Fibroblast of lung (primary cell): ENCODE measurements at regions not wholly inside any gene's neighbourhood (a gene's known extent, or its start where the extent isn't known, plus 50 kb on each side); places are given as distances from the start of the nearest gene placed in this dataset.
A peak's percentile ranks its signal among the peaks of the same experiment; 100 is the strongest.

Source experiments
- DNase-seq, 2 donors: peaks; one replicate each; pipeline versions ENCODE4 v3.0.0 to v3.0.0-alpha.2; 2010; ENCODE audit warnings: low read depth in 2 of 2
- H2AFZ ChIP-seq: 2 replicates; pipeline ENCODE4 v1.5.1; 2012; ENCODE audit warnings: low read length, control low read depth, inconsistent platforms
- H3K27ac ChIP-seq: 2 replicates; pipeline ENCODE4 v1.5.1; 2011; ENCODE audit warnings: low read length, control low read depth; ENCODE audit not compliant: insufficient read depth
- H3K27me3 ChIP-seq: 2 replicates; pipeline ENCODE4 v1.5.1; 2011; ENCODE audit warnings: mild to moderate bottlenecking, low read length; ENCODE audit not compliant: control insufficient read depth, insufficient read depth
- H3K36me3 ChIP-seq: 2 replicates; pipeline ENCODE4 v1.5.1; 2011; ENCODE audit warnings: low read length; ENCODE audit not compliant: control insufficient read depth, insufficient read depth
- H3K4me1 ChIP-seq: 2 replicates; pipeline ENCODE4 v1.5.1; 2011; ENCODE audit warnings: low read length; ENCODE audit not compliant: control insufficient read depth, insufficient read depth; ENCODE audit errors: extremely low read depth
- H3K4me2 ChIP-seq: 2 replicates; pipeline ENCODE4 v1.5.1; 2011; ENCODE audit warnings: low read length, control low read depth; ENCODE audit not compliant: insufficient read depth; ENCODE audit errors: extremely low read depth
- H3K4me3 ChIP-seq, 4 experiments: fragments of 200-600 bp in 1 of 4; sonication (generic) in 1 of 4; replicated peaks in 1 of 4; 2 replicates each; pipeline ENCODE4 v1.5.1; 2011 to 2016; ENCODE audit warnings: low read length in 4 of 4, low read depth in 3 of 4, mild to moderate bottlenecking in 3 of 4, control low read depth in 2 of 4, inconsistent platforms in 1 of 4, mixed read lengths in 1 of 4; ENCODE audit not compliant: insufficient read depth in 1 of 4; ENCODE audit errors: control extremely low read depth in 1 of 4
- H3K79me2 ChIP-seq: 2 replicates; pipeline ENCODE4 v1.5.1; 2012; ENCODE audit warnings: mild to moderate bottlenecking, low read length, inconsistent platforms; ENCODE audit not compliant: control insufficient read depth, insufficient read depth
- H3K9ac ChIP-seq: 2 replicates; pipeline ENCODE4 v1.5.1; 2011; ENCODE audit warnings: mild to moderate bottlenecking, low read length, control low read depth; ENCODE audit not compliant: insufficient read depth
- H3K9me3 ChIP-seq: 2 replicates; pipeline ENCODE4 v1.5.1; 2012; ENCODE audit warnings: low read depth, low read length; ENCODE audit not compliant: control insufficient read depth, insufficient read depth
- H4K20me1 ChIP-seq: 2 replicates; pipeline ENCODE4 v1.5.1; 2011; ENCODE audit warnings: low read length; ENCODE audit not compliant: control insufficient read depth, insufficient read depth; ENCODE audit errors: extremely low read depth
- EZH2 ChIP-seq: IDR thresholded peaks from 2 replicates; pipeline ENCODE4 v1.5.1; 2012; ENCODE audit warnings: low read length, control low read depth, mild to moderate bottlenecking; ENCODE audit errors: missing control alignments
- TF ChIP-seq, protein P1 (sequence below), 2 donors: IDR thresholded peaks in 1 of 2; conservative IDR thresholded peaks in 1 of 2; 1 replicate in 1 of 2; 2 replicates in 1 of 2; pipeline ENCODE4 v1.5.1; 2011 to 2012; ENCODE audit warnings: low read length in 2 of 2, control low read depth in 1 of 2, inconsistent platforms in 1 of 2, low read depth in 1 of 2, mild to moderate bottlenecking in 1 of 2

DNA sequence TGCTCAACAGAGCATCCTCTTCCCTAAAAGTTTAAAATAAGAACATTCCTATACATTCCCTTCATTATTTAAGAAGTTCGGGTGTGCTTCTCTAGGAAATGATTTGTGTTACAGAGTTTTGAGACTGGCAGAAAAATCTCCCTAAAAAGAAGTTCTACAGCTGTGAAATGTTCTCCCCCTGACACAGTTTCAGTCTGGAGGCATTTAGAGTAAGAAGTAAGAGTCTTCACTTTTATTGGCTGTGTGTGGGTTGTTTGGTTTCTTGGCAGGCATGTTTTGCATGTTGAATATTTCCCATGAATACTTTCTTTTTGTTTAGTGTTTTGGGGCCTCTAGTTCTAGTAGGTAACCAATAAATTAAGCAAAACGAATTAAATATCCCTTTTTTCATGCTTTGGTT is 195.9 kb downstream of the TENT5A start:
- no peaks in the 10 kb centered on the region for H3K9me3 ChIP-seq
- no peak overlapping the region for H2AFZ ChIP-seq
- peaks cover 3% of the 10 kb centered on the region for H3K4me1 ChIP-seq
- H3K27me3 ChIP-seq = no peaks in the 10 kb centered on the region
- H3K36me3 ChIP-seq = no peaks in the 10 kb centered on the region
- H3K27ac ChIP-seq = no peak overlapping the region
- no peaks in the 10 kb centered on the region for H3K79me2 ChIP-seq
- no peak overlapping the region for H3K4me2 ChIP-seq
- H3K4me3 ChIP-seq = no peak overlapping the region
- TF ChIP-seq EZH2 = no peak
- TF ChIP-seq, protein P1, sequence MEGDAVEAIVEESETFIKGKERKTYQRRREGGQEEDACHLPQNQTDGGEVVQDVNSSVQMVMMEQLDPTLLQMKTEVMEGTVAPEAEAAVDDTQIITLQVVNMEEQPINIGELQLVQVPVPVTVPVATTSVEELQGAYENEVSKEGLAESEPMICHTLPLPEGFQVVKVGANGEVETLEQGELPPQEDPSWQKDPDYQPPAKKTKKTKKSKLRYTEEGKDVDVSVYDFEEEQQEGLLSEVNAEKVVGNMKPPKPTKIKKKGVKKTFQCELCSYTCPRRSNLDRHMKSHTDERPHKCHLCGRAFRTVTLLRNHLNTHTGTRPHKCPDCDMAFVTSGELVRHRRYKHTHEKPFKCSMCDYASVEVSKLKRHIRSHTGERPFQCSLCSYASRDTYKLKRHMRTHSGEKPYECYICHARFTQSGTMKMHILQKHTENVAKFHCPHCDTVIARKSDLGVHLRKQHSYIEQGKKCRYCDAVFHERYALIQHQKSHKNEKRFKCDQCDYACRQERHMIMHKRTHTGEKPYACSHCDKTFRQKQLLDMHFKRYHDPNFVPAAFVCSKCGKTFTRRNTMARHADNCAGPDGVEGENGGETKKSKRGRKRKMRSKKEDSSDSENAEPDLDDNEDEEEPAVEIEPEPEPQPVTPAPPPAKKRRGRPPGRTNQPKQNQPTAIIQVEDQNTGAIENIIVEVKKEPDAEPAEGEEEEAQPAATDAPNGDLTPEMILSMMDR (conservative IDR thresholded peaks at IDR 0.05 in 1 of 2, IDR thresholded peaks at IDR 0.05 in 1 of 2; ENCODE audit: low read depth in 1 of 2, low read length in 2 of 2) = no peak
- no peaks in the 10 kb centered on the region for H4K20me1 ChIP-seq
- DNase-seq = no peak
- no peak overlapping the region for H3K9ac ChIP-seq

DNA sequence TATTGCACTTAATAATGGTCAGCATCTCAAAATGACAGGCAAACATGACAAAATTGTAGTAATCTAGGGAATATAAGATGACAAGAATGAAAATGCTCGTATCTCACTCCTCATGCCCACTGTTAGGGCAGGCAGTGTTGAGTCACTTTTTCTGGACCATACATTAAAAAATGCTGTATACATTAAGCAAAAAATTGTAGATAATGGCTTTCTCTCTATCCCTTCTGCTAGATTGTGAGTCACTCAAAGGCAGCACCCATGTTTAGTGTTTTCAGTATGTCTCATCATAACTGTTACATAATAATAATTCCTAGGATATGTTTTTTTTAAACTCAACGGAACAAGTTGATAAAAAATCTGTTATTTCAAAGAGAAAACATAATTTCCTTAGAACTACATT is 199.3 kb downstream of the TENT5A start:
- no peak overlapping the region for H2AFZ ChIP-seq
- no peaks in the 10 kb centered on the region for H3K4me1 ChIP-seq
- H3K27ac ChIP-seq = no peak overlapping the region
- no peaks in the 10 kb centered on the region for H3K79me2 ChIP-seq
- H3K9me3 ChIP-seq = no peaks in the 10 kb centered on the region
- H3K9ac ChIP-seq = no peak overlapping the region
- DNase-seq = peak; percentile 18 to 27
- no peaks in the 10 kb centered on the region for H3K27me3 ChIP-seq
- H4K20me1 ChIP-seq = no peaks in the 10 kb centered on the region
- H3K4me3 ChIP-seq = no peak overlapping the region
- no peak overlapping the region for H3K4me2 ChIP-seq
- H3K36me3 ChIP-seq = no peaks in the 10 kb centered on the region
- TF ChIP-seq EZH2 = no peak
- TF ChIP-seq, protein P1 (conservative IDR thresholded peaks at IDR 0.05 in 1 of 2, IDR thresholded peaks at IDR 0.05 in 1 of 2; ENCODE audit: low read depth in 1 of 2, low read length in 2 of 2) = no peak

DNA sequence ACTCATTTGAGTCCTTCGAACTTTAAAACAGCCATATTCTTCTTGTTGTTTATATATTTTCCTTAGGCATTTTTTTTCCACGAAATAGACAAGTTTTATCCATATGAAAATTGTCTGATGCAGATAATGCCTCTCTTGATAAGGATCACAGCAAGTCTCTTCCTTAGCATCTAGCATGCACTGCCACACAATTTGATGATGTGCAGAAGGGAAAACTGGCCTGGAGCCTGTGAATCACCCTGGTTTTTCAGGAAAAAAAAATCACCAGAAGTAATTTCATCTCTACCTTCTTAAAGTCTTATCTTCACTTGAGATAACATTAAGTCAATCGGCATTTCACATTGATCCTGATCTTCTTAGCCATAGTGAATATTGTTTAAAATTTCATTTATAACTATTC is 199.8 kb downstream of the TENT5A start:
- Histone ChIP-seq H3K36me3 (no peaks in the 10 kb centered on the region), H4K20me1 (no peaks in the 10 kb centered on the region), H3K27ac (no peak overlapping the region), H3K79me2 (no peaks in the 10 kb centered on the region), H3K9ac (no peak overlapping the region), H3K4me3 (no peak overlapping the region), H3K9me3 (no peaks in the 10 kb centered on the region), H2AFZ (no peak overlapping the region), H3K4me2 (no peak overlapping the region), H3K27me3 (no peaks in the 10 kb centered on the region), H3K4me1 (no peaks in the 10 kb centered on the region)
- no peak for TF ChIP-seq EZH2
- TF ChIP-seq, protein P1 (conservative IDR thresholded peaks at IDR 0.05 in 1 of 2, IDR thresholded peaks at IDR 0.05 in 1 of 2; ENCODE audit: low read depth in 1 of 2, low read length in 2 of 2) = no peak
- DNase-seq = no peak
